ENCODE measurements at regions not wholly inside any gene's neighbourhood (a gene's known extent, or its start where the extent isn't known, plus 50 kb on each side); places are given as distances from the start of the nearest gene placed in this dataset.
"Not testable (repeated sequence)": the region's sequence is repeated elsewhere in the genome, so short reads cannot be mapped to it uniquely, and the experiment has no call there.

GRCh38 chr6:73989428-73989827 is 293.4 kb downstream of the CD109 start:
- H3K4me3 ChIP-seq (ENCODE audit: low read depth, low read length) = no peak overlapping the region
- no peak for DNase-seq (ENCODE audit: low read depth, low spot score)
- no peak for TF ChIP-seq CTCF (IDR thresholded peaks at IDR 0.05; ENCODE audit: insufficient read depth, low read length, missing control alignments)
- POLR2A ChIA-PET = no interaction called here
- CTCF ChIA-PET = interaction anchor here (1.1 kb wide), 2 partner anchors 10 to 18 kb away, joined by 3 read pairs; no protein-coding TSS in a partner anchor

DNA sequence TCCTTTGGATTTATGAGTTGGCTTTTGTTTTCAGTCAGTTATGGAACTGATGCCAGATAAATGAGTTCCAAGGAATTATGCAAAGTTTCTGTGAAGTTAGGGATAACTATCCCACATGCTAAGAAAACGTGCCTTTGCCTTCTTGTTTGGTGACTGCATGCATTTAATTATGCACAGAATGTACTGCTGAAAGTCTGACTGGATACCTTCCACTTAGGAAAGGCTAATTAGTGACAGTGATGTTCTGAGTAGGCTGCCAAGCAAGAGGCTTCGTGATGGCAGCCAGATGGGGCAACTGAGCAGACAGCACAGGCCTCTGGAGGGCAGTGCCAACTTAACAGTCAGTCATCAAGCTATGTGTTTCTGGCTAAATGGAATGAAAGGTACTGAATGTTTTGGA is 289.9 kb downstream of the CD109 start:
- no peak overlapping the region for H3K4me3 ChIP-seq (ENCODE audit: low read depth, low read length)
- TF ChIP-seq CTCF (IDR thresholded peaks at IDR 0.05; ENCODE audit: insufficient read depth, low read length, missing control alignments) = peak; percentile 37
- ChIA-PET POLR2A (no interaction called here), CTCF (interaction anchor here (0.7 to 9.1 kb wide), 10 partner anchors 10 to 1223 kb away, joined by 3 to 113 read pairs (median 3); no protein-coding TSS in a partner anchor)
- peak; percentile 69 for DNase-seq (ENCODE audit: low read depth, low spot score)

DNA sequence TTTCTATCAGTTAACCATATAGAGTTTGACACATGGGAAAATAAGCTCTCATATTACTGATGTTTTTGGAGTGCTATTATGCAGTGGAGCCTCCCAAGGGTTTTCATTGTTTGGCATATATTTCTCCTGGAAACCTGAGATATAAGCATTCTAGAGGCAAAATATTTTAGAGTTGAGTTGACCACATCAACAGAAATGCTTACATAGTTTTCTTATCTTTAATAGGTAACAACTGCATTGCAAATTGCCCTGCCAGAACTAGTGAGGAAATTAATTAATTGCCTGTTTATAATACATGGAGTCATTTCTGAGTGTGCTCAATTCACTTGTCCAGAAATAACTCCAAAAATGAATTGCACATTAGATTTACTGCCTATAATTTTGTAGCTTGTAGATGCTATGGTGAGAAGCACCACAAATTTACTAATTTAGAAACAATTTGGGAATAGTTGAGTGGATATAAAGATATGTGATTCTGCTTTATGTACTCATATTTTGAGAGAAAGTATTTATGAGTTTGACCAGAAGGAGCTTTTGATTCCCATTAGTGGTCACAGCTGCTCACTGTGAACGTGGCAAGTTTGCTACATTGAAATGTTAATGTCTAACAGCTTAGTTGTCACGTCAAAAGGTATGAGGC is 288.7 kb downstream of the CD109 start:
- DNase-seq (ENCODE audit: low read depth, low spot score) = no peak
- no peak overlapping the region for H3K4me3 ChIP-seq (ENCODE audit: low read depth, low read length)
- ChIA-PET CTCF (interaction anchor here (0.7 to 9.1 kb wide), 6 partner anchors 15 to 1245 kb away, joined by 3 to 113 read pairs (median 5); no protein-coding TSS in a partner anchor), POLR2A (no interaction called here)
- TF ChIP-seq CTCF (IDR thresholded peaks at IDR 0.05; ENCODE audit: insufficient read depth, low read length, missing control alignments) = no peak

- no peak overlapping the region for H3K4me3 ChIP-seq (ENCODE audit: low read depth, low read length)
- ChIA-PET POLR2A (no interaction called here), CTCF (interaction anchor here (0.8 to 9.1 kb wide), 4 partner anchors 14 to 1248 kb away, joined by 3 to 113 read pairs (median 20); no protein-coding TSS in a partner anchor)
- peak; percentile 58 for DNase-seq (ENCODE audit: low read depth, low spot score)
- no peak for TF ChIP-seq CTCF (IDR thresholded peaks at IDR 0.05; ENCODE audit: insufficient read depth, low read length, missing control alignments)
Measured at GRCh38 chr6:73983367-73983766, 287.4 kb downstream of the CD109 start.

DNA sequence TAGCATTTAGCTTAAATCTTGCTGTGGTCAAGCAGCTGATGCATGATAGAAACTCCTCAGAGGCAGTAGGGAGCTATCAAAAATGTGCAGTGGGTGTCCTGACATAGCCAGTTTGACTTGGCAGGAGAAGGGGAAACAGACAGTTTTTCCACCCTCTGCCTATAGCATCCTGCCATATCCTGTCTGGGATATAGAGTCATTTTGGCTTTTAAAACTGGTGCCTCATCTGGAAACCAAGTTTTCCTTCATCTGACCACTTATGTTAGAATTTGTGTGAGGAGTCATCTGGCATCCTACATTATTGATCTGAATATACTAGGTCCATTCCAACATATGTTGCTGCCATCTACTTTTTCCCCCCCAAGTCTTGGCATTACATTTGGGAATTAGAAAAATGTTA is 284.1 kb downstream of the CD109 start:
- no peak for DNase-seq (ENCODE audit: low read depth, low spot score)
- CTCF ChIA-PET = interaction anchor here (0.6 to 9.1 kb wide), 5 partner anchors 10 to 1231 kb away, joined by 3 to 113 read pairs (median 4); no protein-coding TSS in a partner anchor
- H3K4me3 ChIP-seq (ENCODE audit: low read depth, low read length) = no peak overlapping the region
- no peak for TF ChIP-seq CTCF (IDR thresholded peaks at IDR 0.05; ENCODE audit: insufficient read depth, low read length, missing control alignments)
- POLR2A ChIA-PET = no interaction called here

DNA sequence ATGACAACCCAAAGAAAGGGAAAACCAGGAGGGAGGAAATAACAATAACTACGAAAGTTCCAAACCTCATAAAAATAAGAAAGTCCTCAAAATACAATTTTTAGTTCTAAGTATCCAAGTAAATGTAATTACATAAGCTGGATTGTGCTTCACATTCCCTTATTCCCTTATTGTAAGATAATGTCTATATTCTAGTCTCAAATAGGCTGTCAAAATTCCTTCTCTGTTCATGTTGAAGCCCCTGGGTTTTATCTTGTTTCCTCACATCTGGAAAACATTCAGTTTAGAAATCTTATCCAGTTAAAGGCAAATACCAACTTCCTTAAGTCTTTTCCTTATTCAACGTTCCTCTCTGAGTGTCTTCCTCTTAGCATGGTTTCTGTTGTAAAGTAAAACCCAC is 282.3 kb downstream of the CD109 start:
- CTCF ChIA-PET = interaction anchor here (1.3 to 9.1 kb wide), 4 partner anchors 9 to 1232 kb away, joined by 3 to 113 read pairs (median 5); no protein-coding TSS in a partner anchor
- no peak for DNase-seq (ENCODE audit: low read depth, low spot score)
- POLR2A ChIA-PET = no interaction called here
- no peak overlapping the region for H3K4me3 ChIP-seq (ENCODE audit: low read depth, low read length)
- TF ChIP-seq CTCF (IDR thresholded peaks at IDR 0.05; ENCODE audit: insufficient read depth, low read length, missing control alignments) = no peak

- DNase-seq (ENCODE audit: low read depth, low spot score); H3K4me3 ChIP-seq (ENCODE audit: low read depth, low read length); POLR2A ChIA-PET: not testable (repeated sequence)
- CTCF ChIA-PET = interaction anchor here (0.7 to 6.9 kb wide), 5 partner anchors 10 to 1362 kb away, joined by 3 to 113 read pairs (median 4); no protein-coding TSS in a partner anchor
Measured at GRCh38 chr6:73972518-73972917, 276.5 kb downstream of the CD109 start.
